ENCODE measurements at regions not wholly inside any gene's neighbourhood (a gene's known extent, or its start where the extent isn't known, plus 50 kb on each side); places are given as distances from the start of the nearest gene placed in this dataset.

DNA sequence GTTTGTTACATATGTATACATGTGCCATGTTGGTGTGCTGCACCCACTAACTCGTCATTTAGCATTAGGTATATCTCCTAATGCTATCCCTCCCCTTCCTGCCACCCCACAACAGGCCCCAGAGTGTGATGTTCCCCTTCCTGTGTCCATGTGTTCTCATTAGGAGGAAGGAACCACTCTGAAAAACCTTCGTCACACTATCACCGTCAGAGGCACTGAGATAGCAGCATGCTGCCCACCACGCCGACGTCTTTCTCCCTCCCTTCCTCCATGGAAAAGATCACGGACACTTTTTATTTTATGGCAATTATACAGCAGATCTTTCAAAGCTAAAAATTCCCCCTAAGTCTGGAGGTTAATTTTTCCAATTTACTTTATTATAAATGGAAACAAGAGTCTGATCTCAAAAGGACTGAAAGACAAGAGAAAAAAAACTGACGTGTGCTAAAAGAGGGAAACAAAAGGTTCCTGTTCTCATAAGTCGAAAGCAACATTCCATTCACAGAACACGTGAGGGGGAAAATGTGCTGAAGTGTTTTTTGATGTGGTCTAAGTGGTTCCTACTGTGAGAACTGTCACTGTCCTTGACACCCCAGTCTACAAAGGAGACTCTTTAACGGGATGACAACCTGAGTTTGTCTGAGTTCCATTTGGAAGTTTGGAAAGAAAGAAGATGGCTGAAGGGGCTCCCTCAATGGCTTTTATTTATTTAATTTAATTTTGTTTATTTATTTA lies 339.7 kb upstream of the IRX2 start:
- TF ChIP-seq, protein P1, sequence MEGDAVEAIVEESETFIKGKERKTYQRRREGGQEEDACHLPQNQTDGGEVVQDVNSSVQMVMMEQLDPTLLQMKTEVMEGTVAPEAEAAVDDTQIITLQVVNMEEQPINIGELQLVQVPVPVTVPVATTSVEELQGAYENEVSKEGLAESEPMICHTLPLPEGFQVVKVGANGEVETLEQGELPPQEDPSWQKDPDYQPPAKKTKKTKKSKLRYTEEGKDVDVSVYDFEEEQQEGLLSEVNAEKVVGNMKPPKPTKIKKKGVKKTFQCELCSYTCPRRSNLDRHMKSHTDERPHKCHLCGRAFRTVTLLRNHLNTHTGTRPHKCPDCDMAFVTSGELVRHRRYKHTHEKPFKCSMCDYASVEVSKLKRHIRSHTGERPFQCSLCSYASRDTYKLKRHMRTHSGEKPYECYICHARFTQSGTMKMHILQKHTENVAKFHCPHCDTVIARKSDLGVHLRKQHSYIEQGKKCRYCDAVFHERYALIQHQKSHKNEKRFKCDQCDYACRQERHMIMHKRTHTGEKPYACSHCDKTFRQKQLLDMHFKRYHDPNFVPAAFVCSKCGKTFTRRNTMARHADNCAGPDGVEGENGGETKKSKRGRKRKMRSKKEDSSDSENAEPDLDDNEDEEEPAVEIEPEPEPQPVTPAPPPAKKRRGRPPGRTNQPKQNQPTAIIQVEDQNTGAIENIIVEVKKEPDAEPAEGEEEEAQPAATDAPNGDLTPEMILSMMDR (IDR thresholded peaks at IDR 0.05): no peak
- TF ChIP-seq ZFX (IDR thresholded peaks at IDR 0.05; ENCODE audit: borderline replicate concordance): no peak
